GM12878 (cell line): ENCODE measurements at regions not wholly inside any gene's neighbourhood (a gene's known extent, or its start where the extent isn't known, plus 50 kb on each side); places are given as distances from the start of the nearest gene placed in this dataset.

Source experiments
- ATAC-seq: fragments of 200-7000 bp; cut with Tn5 transposase; 3 replicates; pipeline ENCODE4 v1.9.1; 2020; ENCODE audit warnings: mild to moderate bottlenecking, moderate library complexity
- BruUV-seq: library from RNA; stranded (reverse); fragments of 400-500 nt; replicated peaks from 2 replicates; lab custom pipeline; 2021; lab: Mats Ljungman, UMichigan
- CTCF ChIA-PET: fragments of 300-600 bp; sonication (Branson Sonifier 250); formaldehyde crosslinking; extraction: SDS; loops from one replicate; lab custom pipeline; 2021; ENCODE audit warnings: inconsistent platforms; lab: Yijun Ruan, JAX
- POLR2A ChIA-PET: fragments of 350-600 bp; formaldehyde crosslinking; extraction: SDS; loops from one replicate; lab custom pipeline; 2021; ENCODE audit warnings: inconsistent platforms; lab: Charles Lee
- RAD21 ChIA-PET: fragments of 300-600 bp; sonication (Branson Sonifier 250); formaldehyde crosslinking; loops from one replicate; lab custom pipeline; 2023; ENCODE audit warnings: antibody characterized with exemption; ENCODE audit not compliant: unreplicated experiment; lab: Charles Lee
- SMC1A ChIA-PET: fragments of 300-600 bp; sonication (Branson Sonifier 250); formaldehyde crosslinking; loops from one replicate; lab custom pipeline; 2023; ENCODE audit not compliant: unreplicated experiment, uncharacterized antibody; lab: Charles Lee
- DNase-seq: peaks from one replicate; pipeline ENCODE4 v3.0.0-alpha.2; 2011; ENCODE audit warnings: low read depth, low spot score
- FAIRE-seq: peaks from 3 replicates; lab custom pipeline; 2011; peaks lifted over from hg19 to GRCh38; lab: Jason Lieb, UNC
- H2AFZ ChIP-seq: 2 replicates; pipeline ENCODE4 v1.6.0; 2011; ENCODE audit warnings: low read depth, low read length, control low read depth; ENCODE audit not compliant: control insufficient read depth
- H3K27ac ChIP-seq: 2 replicates; pipeline ENCODE4 v1.5.1; 2011; ENCODE audit warnings: control low read depth; ENCODE audit not compliant: control insufficient read depth, insufficient read depth
- H3K27me3 ChIP-seq, 2 experiments: replicated peaks in 1 of 2; 2 replicates each; pipeline versions ENCODE4 v1.6.0 to v1.6.1; 2011; ENCODE audit warnings: low read length in 1 of 2; ENCODE audit not compliant: control insufficient read depth in 2 of 2, insufficient read depth in 2 of 2
- H3K36me3 ChIP-seq, 2 experiments: 2 replicates each; pipeline ENCODE4 v1.5.1; 2011; ENCODE audit warnings: low read length in 1 of 2; ENCODE audit not compliant: control insufficient read depth in 2 of 2, insufficient read depth in 2 of 2
- H3K4me1 ChIP-seq: 2 replicates; pipeline ENCODE4 v1.6.1; 2011; ENCODE audit warnings: mild to moderate bottlenecking, low read length, moderate library complexity, mixed read lengths; ENCODE audit not compliant: control insufficient read depth, insufficient read depth
- H3K4me2 ChIP-seq: 2 replicates; pipeline ENCODE4 v1.6.0; 2011; ENCODE audit warnings: control low read depth; ENCODE audit not compliant: control insufficient read depth, insufficient read depth
- H3K4me3 ChIP-seq: fragments of 200-600 bp; sonication (generic); 2 replicates; pipeline ENCODE4 v1.5.1; 2016
- H3K79me2 ChIP-seq: 2 replicates; pipeline ENCODE4 v1.6.0; 2011; ENCODE audit warnings: low read length; ENCODE audit not compliant: control insufficient read depth, insufficient read depth
- H3K9ac ChIP-seq: 2 replicates; pipeline ENCODE4 v1.8.0; 2011; ENCODE audit warnings: low read length, control low read depth, mixed read lengths; ENCODE audit not compliant: control insufficient read depth, insufficient read depth
- H3K9me3 ChIP-seq: replicated peaks from 3 replicates; pipeline ENCODE4 v1.5.1; 2011; ENCODE audit warnings: mild to moderate bottlenecking, low read length; ENCODE audit not compliant: control insufficient read depth, insufficient read depth
- H4K20me1 ChIP-seq: 2 replicates; pipeline ENCODE4 v1.6.0; 2011; ENCODE audit not compliant: control insufficient read depth, insufficient read depth
- BRCA1 ChIP-seq: IDR thresholded peaks from 2 replicates; pipeline ENCODE4 v1.6.1; 2011; ENCODE audit warnings: low read depth, low read length, improper control_type of control experiment
- CBFB ChIP-seq: IDR thresholded peaks from 2 replicates; pipeline ENCODE4 v1.6.1; 2016; ENCODE audit warnings: antibody characterized with exemption, low read depth
- CTCF ChIP-seq, 3 experiments: IDR thresholded peaks in 2 of 3; conservative IDR thresholded peaks in 1 of 3; 2 replicates each; pipeline ENCODE4 v1.5.1; 2011; ENCODE audit warnings: low read depth in 3 of 3, low read length in 3 of 3, mild to moderate bottlenecking in 3 of 3, control low read depth in 2 of 3, moderate library complexity in 2 of 3, inconsistent platforms in 1 of 3, mixed read lengths in 1 of 3; ENCODE audit not compliant: control insufficient read depth in 2 of 3, insufficient read depth in 1 of 3; ENCODE audit errors: extremely low read depth in 1 of 3
- HCFC1 ChIP-seq: fragments of 150-350 bp; IDR thresholded peaks from 2 replicates; pipeline ENCODE4 v1.6.1; 2014; ENCODE audit warnings: low read length
- POLR2AphosphoS2 ChIP-seq: IDR thresholded peaks from 2 replicates; pipeline ENCODE4 v1.6.1; 2011; ENCODE audit warnings: low read depth, mild to moderate bottlenecking, low read length, improper control_type of control experiment, moderate library complexity
- POLR2AphosphoS5 ChIP-seq: IDR thresholded peaks from 2 replicates; pipeline ENCODE4 v1.6.1; 2011; ENCODE audit warnings: mild to moderate bottlenecking, low read length, inconsistent platforms
- RB1 ChIP-seq: fragments of 450-650 bp; formaldehyde crosslinking; IDR thresholded peaks from 2 replicates; pipeline ENCODE4 v1.6.1; 2017; ENCODE audit warnings: mild to moderate bottlenecking, borderline replicate concordance
- ZNF217 ChIP-seq: fragments of 450-650 bp; IDR thresholded peaks from 2 replicates; pipeline ENCODE4 v1.6.1; 2017; ENCODE audit warnings: antibody characterized with exemption, mild to moderate bottlenecking
- WGBS: methylation state at CpG from one replicate; pipeline ENCODE4 v1.1.6; 2016; ENCODE audit warnings: low lambda C conversion rate; ENCODE audit not compliant: insufficient replicate concordance, insufficient coverage; ENCODE audit errors: missing lambda C conversion rate; 5-methylcytosine and 5-hydroxymethylcytosine counted together
- in situ Hi-C: fragments of 300-500 bp; cut with MboI; formaldehyde crosslinking; loops from 9 replicates; pipeline ENCODE4 v1.14.3; 2018; ENCODE audit warnings: mixed read lengths
- intact Hi-C: fragments of 100-400 bp; cut with micrococcal nuclease; formaldehyde crosslinking; loops from one replicate; pipeline ENCODE4 v1.14.2; 2022; ENCODE audit not compliant: unreplicated experiment
- TF ChIP-seq, protein P1 (sequence below): fragments of 450-650 bp; IDR thresholded peaks from 2 replicates; pipeline ENCODE4 v1.6.1; 2016; ENCODE audit warnings: mild to moderate bottlenecking
- TF ChIP-seq, protein P2 (sequence below): fragments of 450-650 bp; conservative IDR thresholded peaks from 2 replicates; pipeline ENCODE4 v1.6.1; 2017; ENCODE audit warnings: mild to moderate bottlenecking, moderate library complexity

GRCh38 chr4:23036921-23037495 lies 344.3 kb downstream of the GBA3 start (continued):
- TF ChIP-seq, protein P1, sequence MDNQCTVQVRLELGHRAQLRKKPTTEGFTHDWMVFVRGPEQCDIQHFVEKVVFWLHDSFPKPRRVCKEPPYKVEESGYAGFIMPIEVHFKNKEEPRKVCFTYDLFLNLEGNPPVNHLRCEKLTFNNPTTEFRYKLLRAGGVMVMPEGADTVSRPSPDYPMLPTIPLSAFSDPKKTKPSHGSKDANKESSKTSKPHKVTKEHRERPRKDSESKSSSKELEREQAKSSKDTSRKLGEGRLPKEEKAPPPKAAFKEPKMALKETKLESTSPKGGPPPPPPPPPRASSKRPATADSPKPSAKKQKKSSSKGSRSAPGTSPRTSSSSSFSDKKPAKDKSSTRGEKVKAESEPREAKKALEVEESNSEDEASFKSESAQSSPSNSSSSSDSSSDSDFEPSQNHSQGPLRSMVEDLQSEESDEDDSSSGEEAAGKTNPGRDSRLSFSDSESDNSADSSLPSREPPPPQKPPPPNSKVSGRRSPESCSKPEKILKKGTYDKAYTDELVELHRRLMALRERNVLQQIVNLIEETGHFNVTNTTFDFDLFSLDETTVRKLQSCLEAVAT: no peak
- no peak for TF ChIP-seq ZNF217
- TF ChIP-seq CBFB: no peak
- TF ChIP-seq, all 136 proteins: peak for 0

- FAIRE-seq: no peak
- WGBS: 0% methylated on average over 3 of the region's 3 CpGs
Measured at GRCh38 chr4:23036503-23036902, 343.8 kb downstream of the GBA3 start.

More at GRCh38 chr4:23036503-23036902, 343.8 kb downstream of the GBA3 start:
- BruUV-seq: no TSS peak
- Histone ChIP-seq H3K36me3 (no peaks in the 10 kb centered on the region), H2AFZ (no peak overlapping the region), H3K4me1 (no peaks in the 10 kb centered on the region), H3K9me3 (no peaks in the 10 kb centered on the region), H3K4me2 (no peak overlapping the region), H4K20me1 (no peaks in the 10 kb centered on the region), H3K27ac (no peak overlapping the region), H3K4me3 (no peak overlapping the region), H3K9ac (no peak overlapping the region), H3K79me2 (no peaks in the 10 kb centered on the region), H3K27me3 (no peaks in the 10 kb centered on the region)
- ChIA-PET CTCF (no interaction called here), SMC1A (interaction anchor here (0.7 to 1.7 kb wide), 3 partner anchors 11 to 58 kb away, joined by 3 to 8 read pairs (median 6); no protein-coding TSS in a partner anchor), RAD21 (no interaction called here), POLR2A (no interaction called here)
- ATAC-seq (no peak), DNase-seq (no peak)
- in situ Hi-C loops: no loop called here
- TF ChIP-seq CTCF (IDR thresholded peaks at IDR 0.05 in 2 of 3, conservative IDR thresholded peaks at IDR 0.05 in 1 of 3; ENCODE audit: control insufficient read depth in 2 of 3, extremely low read depth in 1 of 3, insufficient read depth in 1 of 3, low read depth in 3 of 3, low read length in 3 of 3) (no peak), RB1 (no peak), HCFC1 (no peak), POLR2AphosphoS2 (no peak), POLR2AphosphoS5 (no peak), BRCA1 (no peak)
- TF ChIP-seq, protein P2, sequence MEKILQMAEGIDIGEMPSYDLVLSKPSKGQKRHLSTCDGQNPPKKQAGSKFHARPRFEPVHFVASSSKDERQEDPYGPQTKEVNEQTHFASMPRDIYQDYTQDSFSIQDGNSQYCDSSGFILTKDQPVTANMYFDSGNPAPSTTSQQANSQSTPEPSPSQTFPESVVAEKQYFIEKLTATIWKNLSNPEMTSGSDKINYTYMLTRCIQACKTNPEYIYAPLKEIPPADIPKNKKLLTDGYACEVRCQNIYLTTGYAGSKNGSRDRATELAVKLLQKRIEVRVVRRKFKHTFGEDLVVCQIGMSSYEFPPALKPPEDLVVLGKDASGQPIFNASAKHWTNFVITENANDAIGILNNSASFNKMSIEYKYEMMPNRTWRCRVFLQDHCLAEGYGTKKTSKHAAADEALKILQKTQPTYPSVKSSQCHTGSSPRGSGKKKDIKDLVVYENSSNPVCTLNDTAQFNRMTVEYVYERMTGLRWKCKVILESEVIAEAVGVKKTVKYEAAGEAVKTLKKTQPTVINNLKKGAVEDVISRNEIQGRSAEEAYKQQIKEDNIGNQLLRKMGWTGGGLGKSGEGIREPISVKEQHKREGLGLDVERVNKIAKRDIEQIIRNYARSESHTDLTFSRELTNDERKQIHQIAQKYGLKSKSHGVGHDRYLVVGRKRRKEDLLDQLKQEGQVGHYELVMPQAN: no peak
- intact Hi-C loops: no loop called here
